ENCODE measurements at regions not wholly inside any gene's neighbourhood (a gene's known extent, or its start where the extent isn't known, plus 50 kb on each side); places are given as distances from the start of the nearest gene placed in this dataset.

- Histone ChIP-seq H3K4me2 (ENCODE audit: insufficient read depth, low read length) (no peak overlapping the region), H3K9me3 (ENCODE audit: insufficient read depth, low read length, severe bottlenecking) (peaks cover 5% of the 10 kb centered on the region), H3K27me3 (ENCODE audit: insufficient read depth, low read length, poor library complexity) (no peaks in the 10 kb centered on the region), H3K4me1 (ENCODE audit: insufficient read depth, low read length) (no peaks in the 10 kb centered on the region), H3K36me3 (ENCODE audit: insufficient read depth, low read length) (no peaks in the 10 kb centered on the region), H3K27ac (ENCODE audit: low read length) (no peak overlapping the region), H3K9ac (ENCODE audit: low read depth, low read length) (no peak overlapping the region), H3K79me2 (ENCODE audit: insufficient read depth, low read length) (no peaks in the 10 kb centered on the region), H3K4me3 (ENCODE audit: low read depth in 1 of 2, low read length in 2 of 2) (no peak overlapping the region), H2AFZ (ENCODE audit: low read depth, low read length) (no peak overlapping the region), H4K20me1 (ENCODE audit: insufficient read depth, low read length) (peaks cover 5% of the 10 kb centered on the region; the same call in 1 of the 2 replicates)
- ATAC-seq (ENCODE audit: insufficient read depth, low read depth) (no peak), DNase-seq (no peak)
- no peak for TF ChIP-seq CTCF (IDR thresholded peaks at IDR 0.05; ENCODE audit: borderline replicate concordance, extremely low read depth, low read length, poor library complexity, severe bottlenecking)
These were observed 64.6 kb downstream of the MYEOV start for GRCh38 chr11:69358398-69359020.

DNA sequence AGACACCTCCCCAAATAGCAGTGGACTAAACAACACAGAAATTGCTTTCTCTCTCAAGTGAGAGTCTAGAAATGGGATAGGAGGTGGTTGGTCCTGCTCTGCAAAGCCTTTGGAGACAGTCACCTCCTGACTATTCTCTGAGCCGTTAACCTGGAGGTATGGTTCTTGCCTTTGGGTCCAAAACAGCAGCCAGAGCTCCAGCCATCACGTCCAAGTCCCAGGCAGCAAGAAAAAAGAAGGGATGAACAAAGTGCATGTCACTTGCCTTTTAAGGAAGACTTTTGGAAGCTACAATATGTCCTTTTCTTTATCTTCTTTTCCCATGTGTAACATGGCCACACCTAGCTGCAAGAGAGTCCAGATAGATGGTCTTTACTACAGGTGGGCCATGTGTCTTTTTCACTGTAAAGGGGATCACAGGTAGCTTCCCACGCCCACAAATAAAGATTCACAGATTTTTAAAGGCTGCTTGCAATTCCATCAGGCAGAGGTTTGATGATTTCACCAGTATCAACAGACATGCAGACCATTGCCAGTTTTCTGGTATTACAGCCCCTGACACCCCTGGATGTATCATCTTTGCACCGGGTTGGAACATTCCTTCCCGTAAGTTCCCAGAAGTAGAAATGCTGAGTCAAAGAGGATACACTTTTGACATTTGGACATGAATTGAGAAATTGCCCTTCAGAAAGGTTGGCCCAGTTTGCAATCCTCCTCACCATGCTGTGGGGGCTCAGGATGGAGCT is 66.0 kb downstream of the MYEOV start:
- ATAC-seq (ENCODE audit: insufficient read depth, low read depth): no peak
- no peaks in the 10 kb centered on the region for H3K79me2 ChIP-seq (ENCODE audit: insufficient read depth, low read length)
- no peak overlapping the region for H3K27ac ChIP-seq (ENCODE audit: low read length)

DNA sequence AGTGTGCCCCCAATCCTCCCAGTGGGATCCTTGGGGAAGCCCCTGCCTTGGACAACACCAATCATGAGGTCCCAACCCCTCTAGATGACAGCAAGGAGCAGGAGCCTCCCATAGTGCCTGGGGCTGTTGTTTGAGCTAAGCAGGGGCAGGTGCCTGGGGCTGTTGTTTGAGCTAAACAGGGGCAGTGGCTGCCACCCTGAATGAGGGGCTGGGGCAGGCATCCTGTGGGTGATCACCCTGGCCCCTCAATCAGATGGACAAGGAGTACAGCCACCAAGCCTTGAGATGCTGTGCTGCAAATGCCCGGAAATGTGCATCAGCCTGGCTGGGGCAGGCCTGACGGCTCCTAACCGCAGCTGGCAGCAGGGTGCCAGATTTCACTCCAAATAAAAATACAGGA is 66.7 kb downstream of the MYEOV start:
- no peaks in the 10 kb centered on the region for H3K4me1 ChIP-seq (ENCODE audit: insufficient read depth, low read length)
- TF ChIP-seq CTCF (IDR thresholded peaks at IDR 0.05; ENCODE audit: borderline replicate concordance, extremely low read depth, low read length, poor library complexity, severe bottlenecking) (no peak), EZH2 (IDR thresholded peaks at IDR 0.05; ENCODE audit: borderline replicate concordance, low read depth, low read length, severe bottlenecking) (no peak)
- H3K27me3 ChIP-seq (ENCODE audit: insufficient read depth, low read length, poor library complexity): peaks cover 4% of the 10 kb centered on the region
- no peaks in the 10 kb centered on the region for H3K36me3 ChIP-seq (ENCODE audit: insufficient read depth, low read length)
- peaks cover 5% of the 10 kb centered on the region; the same call in 1 of the 2 replicates for H4K20me1 ChIP-seq (ENCODE audit: insufficient read depth, low read length)
- H2AFZ ChIP-seq (ENCODE audit: low read depth, low read length): no peak overlapping the region
- H3K79me2 ChIP-seq (ENCODE audit: insufficient read depth, low read length): no peaks in the 10 kb centered on the region
- no peak overlapping the region for H3K9ac ChIP-seq (ENCODE audit: low read depth, low read length)
- DNase-seq: no peak
- no peak overlapping the region for H3K4me2 ChIP-seq (ENCODE audit: insufficient read depth, low read length)
- peaks cover 5% of the 10 kb centered on the region for H3K9me3 ChIP-seq (ENCODE audit: insufficient read depth, low read length, severe bottlenecking)
- ATAC-seq (ENCODE audit: insufficient read depth, low read depth): no peak
- H3K27ac ChIP-seq (ENCODE audit: low read length): no peak overlapping the region
- H3K4me3 ChIP-seq (ENCODE audit: low read depth in 1 of 2, low read length in 2 of 2): no peak overlapping the region

More for the DNA sequence above, 66.0 kb downstream of the MYEOV start:
- Histone ChIP-seq H3K36me3 (ENCODE audit: insufficient read depth, low read length) (no peaks in the 10 kb centered on the region), H3K27me3 (ENCODE audit: insufficient read depth, low read length, poor library complexity) (peaks cover 2% of the 10 kb centered on the region), H3K4me1 (ENCODE audit: insufficient read depth, low read length) (no peaks in the 10 kb centered on the region), H3K9me3 (ENCODE audit: insufficient read depth, low read length, severe bottlenecking) (peaks cover 5% of the 10 kb centered on the region), H3K4me3 (ENCODE audit: low read depth in 1 of 2, low read length in 2 of 2) (no peak overlapping the region), H2AFZ (ENCODE audit: low read depth, low read length) (no peak overlapping the region), H3K4me2 (ENCODE audit: insufficient read depth, low read length) (no peak overlapping the region), H3K9ac (ENCODE audit: low read depth, low read length) (no peak overlapping the region), H4K20me1 (ENCODE audit: insufficient read depth, low read length) (peaks cover 5% of the 10 kb centered on the region; the same call in 1 of the 2 replicates)
- TF ChIP-seq CTCF (IDR thresholded peaks at IDR 0.05; ENCODE audit: borderline replicate concordance, extremely low read depth, low read length, poor library complexity, severe bottlenecking) (no peak), EZH2 (IDR thresholded peaks at IDR 0.05; ENCODE audit: borderline replicate concordance, low read depth, low read length, severe bottlenecking) (no peak)
- DNase-seq: no peak
